Left lung (tissue), 4 donors: ENCODE measurements at regions not wholly inside any gene's neighbourhood (a gene's known extent, or its start where the extent isn't known, plus 50 kb on each side); places are given as distances from the start of the nearest gene placed in this dataset.
A peak's percentile ranks its signal among the peaks of the same experiment; 100 is the strongest.
"Not testable (repeated sequence)": the region's sequence is repeated elsewhere in the genome, so short reads cannot be mapped to it uniquely, and the experiment has no call there.

Source experiments
- ATAC-seq: fragments of 200-7000 bp; cut with Tn5 transposase; one replicate; pipeline ENCODE4 v1.9.1; 2020; ENCODE audit warnings: moderate library complexity
- DNase-seq, 4 donors: peaks; one replicate each; pipeline ENCODE4 v3.0.0-alpha.2; 2013 to 2020
- H3K27ac ChIP-seq, 2 donors: fragments of 200-600 bp; sonication (generic) in 1 of 2; one replicate each; pipeline versions ENCODE4 v1.5.0 to v1.8.0; 2020 to 2021
- H3K27me3 ChIP-seq, 2 donors: fragments of 200-600 bp; sonication (generic) in 1 of 2; one replicate each; pipeline versions ENCODE4 v1.5.0 to v1.8.0; 2020 to 2021
- H3K36me3 ChIP-seq, 2 donors: fragments of 200-600 bp; sonication (generic) in 1 of 2; one replicate each; pipeline versions ENCODE4 v1.5.0 to v1.8.0; 2020 to 2021
- H3K4me1 ChIP-seq, 2 donors: fragments of 200-600 bp; one replicate each; pipeline ENCODE4 v1.8.0; 2021
- H3K4me3 ChIP-seq, 2 donors: fragments of 200-600 bp; sonication (generic) in 1 of 2; one replicate each; pipeline versions ENCODE4 v1.5.0 to v1.8.0; 2020 to 2021; ENCODE audit warnings: mild to moderate bottlenecking in 1 of 2
- H3K9me3 ChIP-seq, 2 donors: fragments of 200-600 bp; sonication (generic) in 1 of 2; one replicate each; pipeline versions ENCODE4 v1.5.0 to v1.8.0; 2020 to 2021
- intact Hi-C, 2 donors: fragments of 100-400 bp; cut with DNase I; formaldehyde crosslinking; loops; one replicate each; pipeline versions ENCODE4 v1.11.2 to v1.14.2; 2022
- TF ChIP-seq, protein P1 (sequence below), 2 donors: fragments of 200-600 bp; sonication (generic) in 1 of 2; IDR thresholded peaks; one replicate each; pipeline versions ENCODE4 v1.5.0 to v1.8.0; 2021; ENCODE audit warnings: antibody characterized with exemption in 2 of 2
- donor health status: DM: no; HTN: yes; CAD: no.
- donor health status: DM: no; HTN: no; CAD: no.

DNA sequence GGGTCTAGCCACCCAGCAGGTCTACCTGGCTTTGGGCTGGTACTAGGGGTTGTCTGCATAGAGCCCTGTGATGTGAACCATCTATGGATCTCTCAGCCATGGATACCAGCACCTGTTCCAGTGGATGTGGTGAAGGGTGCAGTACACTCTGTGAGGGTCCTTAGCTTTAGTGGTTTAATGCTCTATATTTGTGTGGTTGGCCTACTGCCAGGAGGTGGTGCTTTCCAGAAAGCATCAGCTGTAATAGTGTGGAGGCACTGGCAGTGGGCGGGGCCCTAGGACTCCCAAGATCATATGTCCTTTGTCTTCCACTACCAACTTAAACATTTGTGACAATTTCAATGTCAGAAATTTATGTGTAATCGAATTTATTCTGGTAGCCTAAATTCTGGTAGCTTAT lies 1065.1 kb downstream of the RPIA start:
- intact Hi-C loops, result not testable (repeated sequence)

DNA sequence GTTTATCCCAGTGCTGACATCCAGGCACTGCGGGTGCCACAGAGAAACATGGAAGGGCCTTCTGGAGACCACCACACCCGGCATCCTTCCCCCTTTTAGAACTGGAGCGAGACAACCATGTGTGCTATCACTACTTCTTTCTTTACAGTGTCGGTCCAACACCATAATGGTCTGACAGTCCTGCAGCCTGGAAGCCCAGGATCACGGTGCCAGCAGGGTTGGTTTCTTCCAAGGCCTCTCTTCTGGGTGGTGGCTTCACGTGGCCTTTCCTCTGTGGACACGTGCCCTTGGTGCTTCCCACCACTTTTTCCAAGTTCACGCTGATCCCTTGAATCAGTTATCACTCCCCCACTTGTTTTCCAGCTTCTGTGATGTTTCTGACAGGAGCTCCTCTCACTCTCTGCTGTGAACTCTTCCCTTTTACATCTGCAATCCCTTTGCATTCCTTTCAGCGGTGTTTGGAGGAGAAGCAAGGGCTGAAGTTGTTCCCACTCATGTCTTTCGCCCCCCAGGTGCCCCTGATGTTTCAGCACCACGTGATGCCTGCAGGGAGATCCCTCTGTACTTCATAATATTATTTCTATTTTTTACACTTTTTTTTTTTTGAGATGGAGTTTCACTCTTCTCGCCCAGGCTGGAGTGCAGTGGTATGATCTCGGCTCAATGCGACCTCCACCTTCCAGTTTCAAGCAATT lies 1067.0 kb downstream of the RPIA start:
- H3K4me1 ChIP-seq, intact Hi-C loops, H3K4me3 ChIP-seq, H3K27me3 ChIP-seq, H3K36me3 ChIP-seq, H3K9me3 ChIP-seq, ATAC-seq, H3K27ac ChIP-seq: not testable (repeated sequence)
- peak in 1 of 4 donors; percentile 36 for DNase-seq

More for the DNA sequence above, 1065.1 kb downstream of the RPIA start:
- not testable (repeated sequence) for H3K27ac ChIP-seq, H3K27me3 ChIP-seq, H3K4me1 ChIP-seq, ATAC-seq, H3K36me3 ChIP-seq, H3K4me3 ChIP-seq, H3K9me3 ChIP-seq
- peak in 2 of 4 donors; percentile 24 to 34 for DNase-seq

DNA sequence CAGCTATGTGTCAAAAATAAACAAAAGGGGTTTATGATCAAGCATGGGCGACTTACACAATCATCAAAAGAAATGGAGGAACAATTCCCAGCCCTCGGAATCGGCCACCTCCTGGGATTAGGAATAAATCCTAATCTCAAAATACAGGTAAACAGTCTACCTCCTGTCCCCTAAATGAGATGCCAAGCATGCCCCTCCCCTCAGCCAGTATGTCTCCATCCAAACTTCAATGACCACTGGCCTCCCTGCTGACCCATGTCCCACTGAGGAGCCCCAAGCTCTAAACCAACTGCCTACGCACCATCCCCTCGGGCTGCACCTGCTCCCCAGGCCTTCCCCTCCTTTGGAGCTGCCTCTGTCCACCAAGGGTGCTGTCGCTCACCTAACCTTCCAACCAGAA lies 1069.3 kb downstream of the RPIA start:
- ATAC-seq, H3K4me3 ChIP-seq, intact Hi-C loops, H3K36me3 ChIP-seq, H3K4me1 ChIP-seq, H3K27ac ChIP-seq: not testable (repeated sequence)
- peaks cover 0 to 16% of the 10 kb centered on the region in 2 donors for H3K27me3 ChIP-seq
- peaks cover 0 to 27% of the 10 kb centered on the region in 2 donors for H3K9me3 ChIP-seq
- peak in 2 of 4 donors; percentile 10 to 25 for DNase-seq

DNA sequence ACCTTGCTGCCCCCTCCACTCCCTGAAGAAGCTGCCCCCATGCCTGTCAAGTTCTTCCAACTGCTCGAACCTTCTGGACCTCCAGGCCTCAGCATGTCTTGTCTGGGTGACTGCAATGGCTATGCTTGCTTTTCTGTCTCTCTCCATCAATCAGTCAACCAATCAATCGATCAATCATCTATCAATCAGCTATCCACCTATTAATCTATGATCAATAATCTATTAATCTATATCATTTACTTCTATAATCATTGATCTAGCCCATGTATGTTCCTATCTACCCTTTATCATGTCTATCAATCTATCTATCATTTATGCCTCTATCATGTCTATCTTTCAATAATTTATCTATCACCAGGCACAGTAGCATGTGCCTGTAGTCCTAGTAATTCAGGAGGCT lies 1069.7 kb downstream of the RPIA start:
- DNase-seq, H3K36me3 ChIP-seq, H3K27ac ChIP-seq, intact Hi-C loops, H3K4me3 ChIP-seq, H3K4me1 ChIP-seq, ATAC-seq: not testable (repeated sequence)
- H3K9me3 ChIP-seq, result peaks cover 0 to 29% of the 10 kb centered on the region in 2 donors
- H3K27me3 ChIP-seq, result peaks cover 2 to 20% of the 10 kb centered on the region in 2 donors

DNA sequence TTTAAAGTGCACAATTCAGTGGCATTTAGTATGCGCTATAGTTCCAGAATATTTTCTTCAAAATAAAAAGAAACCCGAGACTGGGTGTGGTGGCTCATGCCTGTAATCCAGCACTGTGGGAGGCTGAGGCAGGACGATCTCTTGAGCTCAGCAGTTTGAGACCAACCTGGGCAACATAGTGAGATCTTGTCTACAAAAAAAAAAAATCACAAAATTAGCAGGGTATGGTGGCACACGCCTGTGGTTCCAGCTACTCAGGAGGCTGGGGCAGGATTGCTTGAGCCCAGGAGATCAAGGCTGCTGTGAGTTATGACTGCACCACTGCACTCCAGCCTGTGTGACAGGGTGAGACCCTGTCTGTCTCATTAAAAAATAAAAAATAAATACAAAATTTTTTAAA lies 1070.4 kb downstream of the RPIA start:
- H3K27ac ChIP-seq, ATAC-seq, H3K4me3 ChIP-seq, intact Hi-C loops, H3K4me1 ChIP-seq, H3K36me3 ChIP-seq: not testable (repeated sequence)
- H3K27me3 ChIP-seq, result peaks cover 9 to 27% of the 10 kb centered on the region in 2 donors
- peaks cover 0 to 30% of the 10 kb centered on the region in 2 donors for H3K9me3 ChIP-seq
- DNase-seq, result peak in 1 of 4 donors; percentile 6

DNA sequence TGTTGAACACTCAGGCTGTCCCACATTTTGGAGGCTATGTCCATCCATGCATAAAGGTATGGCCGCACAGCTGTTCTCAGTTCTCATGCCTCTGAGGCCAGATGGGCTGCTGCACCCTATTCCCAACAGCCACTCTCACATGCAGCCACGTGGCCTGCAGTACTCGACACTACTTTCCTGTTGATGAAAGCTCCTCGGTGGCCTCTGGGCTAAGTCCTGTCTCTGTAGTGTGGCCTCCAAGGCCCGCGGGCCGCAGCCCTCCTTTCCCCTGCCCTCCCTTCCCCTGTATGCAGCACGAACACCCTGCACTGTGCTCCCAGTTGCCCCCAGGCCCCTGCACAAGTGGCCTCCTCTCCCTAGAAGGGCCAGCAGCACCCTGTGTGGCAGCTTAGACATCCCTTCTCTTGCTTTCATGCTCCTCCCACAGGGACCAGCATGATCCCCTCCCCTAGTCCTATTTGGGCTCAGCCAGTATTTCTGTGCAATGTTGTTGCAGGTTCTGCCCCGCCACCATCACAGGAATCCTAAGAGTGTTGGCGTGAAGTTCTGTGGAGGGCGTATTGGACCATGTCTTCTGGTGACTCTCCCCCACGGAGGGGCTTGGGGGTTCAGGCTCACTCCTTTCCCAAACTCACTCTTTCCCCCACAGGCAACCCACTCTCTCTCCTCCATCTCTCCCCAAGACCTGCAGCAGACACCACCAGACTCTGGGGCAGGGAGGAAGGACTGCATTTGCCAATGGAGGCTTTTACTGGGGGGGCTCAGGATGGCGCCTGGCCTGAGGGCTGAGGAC lies 1071.2 kb downstream of the RPIA start:
- peak in 2 of 4 donors; percentile 27 to 71 for DNase-seq
- H3K4me3 ChIP-seq, intact Hi-C loops, H3K4me1 ChIP-seq, H3K36me3 ChIP-seq, H3K27ac ChIP-seq, ATAC-seq: not testable (repeated sequence)
- Histone ChIP-seq H3K9me3 (peaks cover 0 to 30% of the 10 kb centered on the region in 2 donors), H3K27me3 (peaks cover 15 to 35% of the 10 kb centered on the region in 2 donors)

DNA sequence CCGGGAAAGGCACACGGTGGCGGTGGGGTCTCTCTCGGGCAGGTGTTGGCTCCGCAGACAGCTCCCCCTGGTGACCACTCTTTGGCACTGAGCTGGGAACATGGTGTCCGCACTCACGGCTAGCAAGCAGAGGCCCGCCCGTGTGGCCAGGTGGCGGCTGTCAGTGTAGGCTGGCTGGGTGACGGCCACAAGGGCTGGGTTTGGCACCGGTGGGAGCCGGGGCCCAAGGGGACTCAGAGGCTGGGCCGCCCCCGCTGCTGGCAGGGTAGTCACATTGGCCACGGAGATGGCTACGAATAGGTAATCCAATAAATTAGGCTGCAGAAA lies 1071.7 kb downstream of the RPIA start:
- TF ChIP-seq, protein P1, sequence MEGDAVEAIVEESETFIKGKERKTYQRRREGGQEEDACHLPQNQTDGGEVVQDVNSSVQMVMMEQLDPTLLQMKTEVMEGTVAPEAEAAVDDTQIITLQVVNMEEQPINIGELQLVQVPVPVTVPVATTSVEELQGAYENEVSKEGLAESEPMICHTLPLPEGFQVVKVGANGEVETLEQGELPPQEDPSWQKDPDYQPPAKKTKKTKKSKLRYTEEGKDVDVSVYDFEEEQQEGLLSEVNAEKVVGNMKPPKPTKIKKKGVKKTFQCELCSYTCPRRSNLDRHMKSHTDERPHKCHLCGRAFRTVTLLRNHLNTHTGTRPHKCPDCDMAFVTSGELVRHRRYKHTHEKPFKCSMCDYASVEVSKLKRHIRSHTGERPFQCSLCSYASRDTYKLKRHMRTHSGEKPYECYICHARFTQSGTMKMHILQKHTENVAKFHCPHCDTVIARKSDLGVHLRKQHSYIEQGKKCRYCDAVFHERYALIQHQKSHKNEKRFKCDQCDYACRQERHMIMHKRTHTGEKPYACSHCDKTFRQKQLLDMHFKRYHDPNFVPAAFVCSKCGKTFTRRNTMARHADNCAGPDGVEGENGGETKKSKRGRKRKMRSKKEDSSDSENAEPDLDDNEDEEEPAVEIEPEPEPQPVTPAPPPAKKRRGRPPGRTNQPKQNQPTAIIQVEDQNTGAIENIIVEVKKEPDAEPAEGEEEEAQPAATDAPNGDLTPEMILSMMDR (IDR thresholded peaks at IDR 0.05), result no peak
- H3K9me3 ChIP-seq, result peaks cover 0 to 30% of the 10 kb centered on the region in 2 donors

More for the DNA sequence above, 1071.7 kb downstream of the RPIA start:
- Histone ChIP-seq H3K4me1 (no peaks in the 10 kb centered on the region), H3K36me3 (no peaks in the 10 kb centered on the region), H3K27me3 (peaks cover 21 to 41% of the 10 kb centered on the region in 2 donors), H3K4me3 (no peak overlapping the region), H3K27ac (no peak overlapping the region)
- intact Hi-C loops, result no loop called here
- ATAC-seq (no peak), DNase-seq (peak in 2 of 4 donors; percentile 30 to 83)
